GM12874 (cell line): ENCODE measurements at regions not wholly inside any gene's neighbourhood (a gene's known extent, or its start where the extent isn't known, plus 50 kb on each side); places are given as distances from the start of the nearest gene placed in this dataset.

ENCODE experiments used
- CTCF ChIP-seq: IDR thresholded peaks from 2 replicates; pipeline ENCODE4 v1.5.1; 2011; ENCODE audit warnings: low read depth, mild to moderate bottlenecking, control low read depth, low read length, moderate library complexity; ENCODE audit not compliant: insufficient read depth

- TF ChIP-seq CTCF, result no peak
Observed at GRCh38 chr17:27155866-27156265, 138.0 kb upstream of the WSB1 start.

DNA sequence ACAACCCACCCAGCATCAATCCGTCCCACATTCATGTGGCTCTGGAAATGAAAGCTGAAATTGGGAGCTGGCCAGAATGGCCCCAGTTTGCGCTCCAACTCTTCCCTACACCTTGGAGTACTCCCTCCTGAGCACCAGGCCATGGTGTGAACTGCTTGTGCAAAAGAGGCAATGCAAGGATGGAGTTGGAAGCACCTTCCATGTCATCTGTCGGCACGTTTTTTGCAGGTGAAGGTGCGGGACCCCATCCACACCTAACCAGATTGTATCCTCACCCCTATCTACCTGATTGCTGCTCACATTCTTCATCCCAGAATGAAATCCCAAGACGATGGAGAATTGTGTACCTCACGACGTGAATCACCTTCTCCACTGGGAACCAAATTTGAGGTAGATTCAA is 136.6 kb upstream of the WSB1 start:
- TF ChIP-seq CTCF, result no peak

DNA sequence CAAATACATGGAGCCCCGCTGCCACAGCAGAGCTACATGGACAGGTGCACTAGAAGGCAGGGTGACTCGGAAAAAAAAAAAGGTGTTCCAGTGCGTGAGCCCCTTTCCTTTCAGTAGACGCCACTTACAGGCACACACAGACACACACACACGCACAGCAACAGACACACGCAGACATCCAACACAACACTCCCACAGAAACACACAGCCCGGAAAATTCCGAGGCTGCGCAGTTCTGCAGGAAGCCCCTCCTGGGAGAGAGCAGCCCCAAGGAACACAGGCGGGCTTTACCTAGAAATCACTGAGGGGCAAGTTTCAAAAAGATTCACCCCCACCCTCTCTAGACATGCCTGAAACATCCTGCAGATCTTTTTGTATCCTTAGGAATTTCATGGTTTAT is 136.0 kb upstream of the WSB1 start:
- no peak for TF ChIP-seq CTCF

DNA sequence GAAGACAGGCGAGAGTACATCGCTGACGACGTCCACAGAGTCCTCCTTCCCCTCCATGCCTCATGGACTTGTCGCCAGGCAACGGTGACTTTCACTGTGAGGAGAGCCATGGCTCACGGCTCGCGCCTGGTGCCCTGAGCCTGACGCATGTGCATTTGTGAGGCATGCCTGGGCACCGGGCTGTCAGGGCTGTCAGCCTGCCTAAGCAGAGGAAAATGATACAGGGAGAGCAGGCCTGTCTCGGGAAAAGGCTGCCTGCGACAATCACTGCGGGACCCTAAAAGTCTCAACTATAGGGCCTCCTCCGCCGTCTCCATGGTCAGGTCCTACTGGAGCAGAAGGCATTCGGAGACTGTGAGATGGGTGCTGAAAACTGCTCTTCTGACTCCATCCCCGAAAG is 135.5 kb upstream of the WSB1 start:
- TF ChIP-seq CTCF, result no peak

GRCh38 chr17:27180322-27180721 is 113.6 kb upstream of the WSB1 start:
- no peak for TF ChIP-seq CTCF

DNA sequence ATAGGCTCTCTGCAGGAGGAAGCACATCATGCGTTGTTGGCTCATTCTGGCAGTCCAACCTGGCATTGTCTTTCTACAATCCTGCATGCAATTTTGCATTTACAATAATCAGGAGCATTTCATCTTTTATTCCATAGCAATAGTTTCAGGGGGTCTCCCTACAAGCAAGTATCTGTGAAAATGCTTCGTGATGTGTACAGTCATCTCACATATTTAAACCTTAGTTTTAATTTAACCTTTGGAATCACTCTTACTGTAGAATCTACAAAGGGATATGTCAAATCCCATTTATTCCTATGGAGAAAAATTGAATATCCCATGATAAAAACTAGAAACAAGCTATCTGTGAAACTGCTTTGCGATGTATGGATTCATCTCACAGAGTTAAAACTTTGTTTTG is 112.0 kb upstream of the WSB1 start:
- no peak for TF ChIP-seq CTCF

DNA sequence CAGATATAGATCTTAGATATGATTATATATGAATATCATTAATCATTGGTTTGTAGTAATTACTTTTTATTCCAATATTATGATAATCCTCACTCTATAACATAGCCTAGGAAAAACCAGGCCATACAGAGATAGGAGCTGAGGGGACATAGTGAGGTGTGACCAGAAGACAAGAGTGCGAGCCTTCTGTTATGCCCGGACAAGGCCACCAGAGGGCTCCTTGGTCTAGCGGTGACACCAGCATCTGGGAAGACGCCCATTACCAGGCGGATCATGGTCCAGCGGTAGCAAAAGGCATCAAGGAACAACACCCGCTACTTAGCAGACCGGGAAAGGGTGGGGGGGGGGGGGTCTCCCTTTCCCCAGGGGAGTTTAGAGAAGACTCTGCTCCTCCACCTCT is 96.4 kb upstream of the WSB1 start:
- TF ChIP-seq CTCF, result peak; percentile 54; the same call in 1 of the 2 replicates

DNA sequence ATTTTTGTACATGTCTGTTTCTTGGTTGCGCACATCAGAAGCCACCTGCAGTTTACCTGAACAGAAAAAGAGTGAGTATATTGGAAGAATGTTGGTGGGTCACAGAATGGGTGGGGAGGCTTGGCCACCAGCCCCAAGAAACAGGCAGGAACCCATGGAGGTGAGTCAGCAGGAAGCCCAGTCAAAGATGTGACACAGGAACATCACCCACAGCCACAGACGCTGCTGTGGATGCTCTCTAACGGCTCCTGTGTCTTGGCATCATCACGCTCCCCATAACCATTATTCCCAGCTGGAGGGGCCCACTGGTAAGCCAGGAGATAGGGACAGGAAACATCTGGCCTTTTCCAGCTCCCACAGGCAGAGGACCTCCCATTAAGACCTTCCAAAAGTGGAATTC is 94.0 kb upstream of the WSB1 start:
- no peak for TF ChIP-seq CTCF
